ENCODE measurements at regions not wholly inside any gene's neighbourhood (a gene's known extent, or its start where the extent isn't known, plus 50 kb on each side); places are given as distances from the start of the nearest gene placed in this dataset.
"Not testable (repeated sequence)": the region's sequence is repeated elsewhere in the genome, so short reads cannot be mapped to it uniquely, and the experiment has no call there.

- Mint-ChIP-seq H3K36me3 (no peaks in the 10 kb centered on the region), H3K4me3 (no peak overlapping the region), H3K4me1 (no peaks in the 10 kb centered on the region), H3K27ac (no peak overlapping the region), H3K9me3 (peaks cover 69% of the 10 kb centered on the region), H3K27me3 (ENCODE audit: low read depth) (no peaks in the 10 kb centered on the region)
- TF ChIP-seq CTCF (IDR thresholded peaks at IDR 0.05; ENCODE audit: unreplicated experiment), result no peak
- no peak for DNase-seq (ENCODE audit: low spot score in 2 of 2, unreplicated experiment in 2 of 2)
These were observed 132.3 kb upstream of the VSTM2A start for GRCh38 chr7:54409917-54410316.

- Mint-ChIP-seq H3K4me1 (no peaks in the 10 kb centered on the region), H3K36me3 (no peaks in the 10 kb centered on the region), H3K27ac (no peak overlapping the region), H3K4me3 (no peak overlapping the region), H3K27me3 (ENCODE audit: low read depth) (no peaks in the 10 kb centered on the region), H3K9me3 (peaks cover 32% of the 10 kb centered on the region)
- no peak for TF ChIP-seq CTCF (IDR thresholded peaks at IDR 0.05; ENCODE audit: unreplicated experiment)
- no peak for DNase-seq (ENCODE audit: low spot score in 2 of 2, unreplicated experiment in 2 of 2)
These were observed 125.5 kb upstream of the VSTM2A start for GRCh38 chr7:54416678-54417077.

- DNase-seq (ENCODE audit: low spot score in 2 of 2, unreplicated experiment in 2 of 2), result no peak
- no peaks in the 10 kb centered on the region for H3K4me1 Mint-ChIP-seq
- H3K36me3 Mint-ChIP-seq, result no peaks in the 10 kb centered on the region
- peaks cover 7% of the 10 kb centered on the region for H3K9me3 Mint-ChIP-seq
- H3K4me3 Mint-ChIP-seq, result no peak overlapping the region
- H3K27ac Mint-ChIP-seq, result no peak overlapping the region
- no peak for TF ChIP-seq CTCF (IDR thresholded peaks at IDR 0.05; ENCODE audit: unreplicated experiment)
- H3K27me3 Mint-ChIP-seq (ENCODE audit: low read depth), result no peaks in the 10 kb centered on the region
These were observed 123.0 kb upstream of the VSTM2A start for GRCh38 chr7:54419209-54419608.

DNA sequence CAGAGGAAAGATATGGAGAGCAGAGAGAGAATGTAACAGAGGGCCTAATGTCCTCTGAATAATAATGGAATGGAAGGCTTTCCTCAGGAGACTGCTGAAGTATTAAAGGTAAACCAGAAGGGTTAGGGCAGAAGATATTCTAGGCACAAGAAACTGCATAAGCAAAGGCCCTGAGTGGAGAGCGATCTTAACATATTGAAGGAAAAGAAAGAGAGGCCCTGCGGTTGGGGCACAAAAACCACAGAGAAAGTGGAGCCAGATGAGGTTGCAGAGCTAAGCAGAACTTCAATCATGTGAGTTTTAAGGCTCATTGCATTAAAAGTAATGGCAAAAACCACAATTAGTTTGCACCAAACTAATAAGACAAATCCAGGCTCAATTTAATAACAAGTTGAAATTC lies 115.8 kb upstream of the VSTM2A start:
- Mint-ChIP-seq H3K4me3 (no peak overlapping the region), H3K27me3 (ENCODE audit: low read depth) (no peaks in the 10 kb centered on the region), H3K27ac (no peak overlapping the region), H3K36me3 (no peaks in the 10 kb centered on the region), H3K9me3 (peaks cover 5% of the 10 kb centered on the region), H3K4me1 (no peaks in the 10 kb centered on the region)
- no peak for TF ChIP-seq CTCF (IDR thresholded peaks at IDR 0.05; ENCODE audit: unreplicated experiment)
- DNase-seq (ENCODE audit: low spot score in 2 of 2, unreplicated experiment in 2 of 2), result no peak

GRCh38 chr7:54429111-54429510 lies 113.1 kb upstream of the VSTM2A start:
- no peak for TF ChIP-seq CTCF (IDR thresholded peaks at IDR 0.05; ENCODE audit: unreplicated experiment)
- no peak overlapping the region for H3K4me3 Mint-ChIP-seq
- no peak overlapping the region for H3K27ac Mint-ChIP-seq
- no peak for DNase-seq (ENCODE audit: low spot score in 2 of 2, unreplicated experiment in 2 of 2)
- H3K27me3 Mint-ChIP-seq (ENCODE audit: low read depth), result no peaks in the 10 kb centered on the region
- no peaks in the 10 kb centered on the region for H3K4me1 Mint-ChIP-seq
- H3K36me3 Mint-ChIP-seq, result no peaks in the 10 kb centered on the region
- H3K9me3 Mint-ChIP-seq, result peaks cover 5% of the 10 kb centered on the region

DNA sequence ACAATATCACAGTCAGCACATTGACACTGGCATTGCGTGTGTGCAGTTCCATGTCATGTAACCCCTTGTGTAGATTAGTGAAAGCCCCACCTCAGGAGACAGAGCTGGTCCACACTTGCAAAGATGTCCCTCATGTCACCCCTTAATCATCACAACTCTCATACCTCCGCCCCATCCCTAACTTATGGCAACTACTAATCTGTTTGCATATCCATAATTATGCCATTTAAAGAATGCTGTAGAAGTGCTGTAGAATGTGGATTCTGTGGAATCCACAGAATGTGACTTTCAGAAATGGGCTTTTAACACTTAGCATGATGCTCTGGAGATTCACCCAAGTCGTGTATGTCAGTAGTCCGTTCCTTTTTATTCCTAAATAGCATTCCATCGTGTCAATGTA lies 102.8 kb upstream of the VSTM2A start:
- Mint-ChIP-seq H3K4me3 (no peak overlapping the region), H3K27ac (no peak overlapping the region), H3K36me3 (no peaks in the 10 kb centered on the region), H3K27me3 (ENCODE audit: low read depth) (no peaks in the 10 kb centered on the region), H3K9me3 (peaks cover 21% of the 10 kb centered on the region), H3K4me1 (no peaks in the 10 kb centered on the region)
- no peak for TF ChIP-seq CTCF (IDR thresholded peaks at IDR 0.05; ENCODE audit: unreplicated experiment)
- DNase-seq (ENCODE audit: low spot score in 2 of 2, unreplicated experiment in 2 of 2), result no peak

DNA sequence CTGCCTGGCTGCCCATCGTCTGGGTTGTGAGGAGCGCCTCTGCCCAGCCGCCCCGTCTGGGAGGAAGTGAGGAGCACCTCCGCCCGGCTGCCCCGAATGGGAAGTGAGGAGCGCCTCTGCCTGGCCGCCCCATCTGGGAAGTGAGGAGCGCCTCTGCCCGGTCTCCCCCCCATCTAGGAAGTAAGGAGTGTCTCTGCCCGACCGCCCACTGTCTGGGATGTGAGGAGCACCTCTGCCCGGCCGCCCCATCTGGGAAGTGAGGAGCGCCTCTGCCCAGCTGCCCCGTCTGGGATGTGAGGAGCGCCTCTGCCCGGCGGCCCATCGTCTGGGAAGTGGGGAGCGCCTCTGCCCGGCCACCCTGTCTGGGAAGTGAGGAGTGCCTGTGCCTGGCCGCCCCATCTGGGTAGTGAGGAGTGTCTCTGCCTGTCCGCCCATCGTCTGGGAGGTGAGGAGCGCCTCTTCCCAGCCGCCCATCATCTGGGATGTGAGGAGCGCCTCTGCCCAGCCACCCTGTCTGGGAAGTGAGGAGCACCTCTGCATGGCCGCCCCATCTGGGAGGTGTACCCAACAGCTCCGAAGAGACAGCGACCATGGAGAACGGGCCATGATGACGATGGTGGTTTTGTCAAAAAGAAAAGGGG lies 98.0 kb upstream of the VSTM2A start:
- not testable (repeated sequence) for H3K4me3 Mint-ChIP-seq; DNase-seq (ENCODE audit: low spot score in 2 of 2, unreplicated experiment in 2 of 2); H3K27me3 Mint-ChIP-seq (ENCODE audit: low read depth); H3K36me3 Mint-ChIP-seq; H3K27ac Mint-ChIP-seq; H3K4me1 Mint-ChIP-seq
- H3K9me3 Mint-ChIP-seq, result peaks cover 18% of the 10 kb centered on the region

GRCh38 chr7:54453168-54453567 lies 89.0 kb upstream of the VSTM2A start:
- not testable (repeated sequence) for H3K27me3 Mint-ChIP-seq (ENCODE audit: low read depth); H3K4me3 Mint-ChIP-seq; H3K4me1 Mint-ChIP-seq; DNase-seq (ENCODE audit: low spot score in 2 of 2, unreplicated experiment in 2 of 2); H3K36me3 Mint-ChIP-seq; H3K27ac Mint-ChIP-seq
- peaks cover 66% of the 10 kb centered on the region for H3K9me3 Mint-ChIP-seq

Measured in mesothelial cell of epicardium (in vitro differentiated cells).